IMR-90 (cell line): ENCODE measurements at regions not wholly inside any gene's neighbourhood (a gene's known extent, or its start where the extent isn't known, plus 50 kb on each side); places are given as distances from the start of the nearest gene placed in this dataset.

Experiments
- ATAC-seq: fragments of 200-7000 bp; cut with Tn5 transposase; 2 replicates; pipeline ENCODE4 v1.9.1; 2020; ENCODE audit warnings: low read depth, mild to moderate bottlenecking, moderate library complexity
- BruUV-seq: library from RNA; stranded (reverse); fragments of 400-500 nt; replicated peaks from 2 replicates; lab custom pipeline; 2021; lab: Mats Ljungman, UMichigan
- CTCF ChIA-PET: fragments of 300-600 bp; formaldehyde crosslinking; extraction: SDS; loops from one replicate; lab custom pipeline; 2021; ENCODE audit warnings: antibody characterized with exemption; lab: Yijun Ruan, JAX
- POLR2A ChIA-PET: fragments of 300-600 bp; sonication (Branson Sonifier 250); formaldehyde crosslinking; loops from one replicate; lab custom pipeline; 2022; ENCODE audit warnings: antibody characterized with exemption; ENCODE audit not compliant: unreplicated experiment; lab: Charles Lee
- DNase-seq: peaks from one replicate; pipeline ENCODE4 v3.0.0; 2013
- H2AFZ ChIP-seq: replicated peaks from 2 replicates; pipeline ENCODE3; 2013; ENCODE audit warnings: low read length, mild to moderate bottlenecking; ENCODE audit not compliant: poor library complexity
- H2AK5ac ChIP-seq: 2 replicates; pipeline ENCODE4 v1.6.1; 2013; ENCODE audit warnings: low read depth, low read length, inconsistent platforms
- H2AK9ac ChIP-seq: replicated peaks from 2 replicates; pipeline ENCODE3; 2013; ENCODE audit warnings: mild to moderate bottlenecking, low read depth, low read length, moderate library complexity; ENCODE audit not compliant: poor library complexity
- H2BK120ac ChIP-seq: 2 replicates; pipeline ENCODE4 v1.6.1; 2013; ENCODE audit warnings: low read depth, low read length, inconsistent platforms
- H2BK15ac ChIP-seq: 3 replicates; pipeline ENCODE4 v1.6.1; 2013; ENCODE audit warnings: low read depth, low read length, inconsistent platforms
- H2BK20ac ChIP-seq: 2 replicates; pipeline ENCODE4 v1.6.1; 2013; ENCODE audit warnings: low read depth, mild to moderate bottlenecking, inconsistent platforms, low read length, moderate library complexity
- H2BK5ac ChIP-seq: 2 replicates; pipeline ENCODE4 v1.6.1; 2013; ENCODE audit warnings: mild to moderate bottlenecking, low read depth, low read length, inconsistent platforms; ENCODE audit not compliant: poor library complexity, severe bottlenecking
- H3K14ac ChIP-seq: replicated peaks from 2 replicates; pipeline ENCODE4 v1.6.1; 2013; ENCODE audit warnings: low read depth, low read length, inconsistent platforms
- H3K18ac ChIP-seq: 2 replicates; pipeline ENCODE4 v1.6.1; 2013; ENCODE audit warnings: low read depth, low read length, control low read depth
- H3K23ac ChIP-seq: 2 replicates; pipeline ENCODE4 v1.6.1; 2013; ENCODE audit warnings: low read depth, low read length, inconsistent platforms
- H3K27ac ChIP-seq: 2 replicates; pipeline ENCODE4 v1.5.1; 2013; ENCODE audit warnings: mild to moderate bottlenecking, control low read depth, low read length; ENCODE audit not compliant: insufficient read depth
- H3K27me3 ChIP-seq: 2 replicates; pipeline ENCODE4 v1.6.1; 2013; ENCODE audit warnings: low read length; ENCODE audit not compliant: control insufficient read depth, insufficient read depth
- H3K36me3 ChIP-seq: 2 replicates; pipeline ENCODE4 v1.6.1; 2013; ENCODE audit warnings: low read length, mixed read lengths; ENCODE audit not compliant: control insufficient read depth, insufficient read depth
- H3K4ac ChIP-seq: 2 replicates; pipeline ENCODE4 v1.6.1; 2013; ENCODE audit warnings: low read depth, low read length, inconsistent platforms
- H3K4me1 ChIP-seq: 2 replicates; pipeline ENCODE4 v1.6.1; 2013; ENCODE audit warnings: low read length, mixed read lengths; ENCODE audit not compliant: control insufficient read depth, insufficient read depth
- H3K4me2 ChIP-seq: 2 replicates; pipeline ENCODE4 v1.6.1; 2013; ENCODE audit warnings: low read depth, mild to moderate bottlenecking, control low read depth, low read length, moderate library complexity
- H3K4me3 ChIP-seq: 2 replicates; pipeline ENCODE4 v1.5.1; 2013; ENCODE audit warnings: low read depth, mild to moderate bottlenecking, control low read depth, low read length, moderate library complexity; ENCODE audit not compliant: insufficient read depth
- H3K56ac ChIP-seq: 2 replicates; pipeline ENCODE4 v1.6.1; 2013; ENCODE audit warnings: low read length, inconsistent platforms; ENCODE audit not compliant: insufficient read depth; ENCODE audit errors: extremely low read depth
- H3K79me1 ChIP-seq, 2 experiments: 2 replicates each; pipeline ENCODE4 v1.6.1; 2013; ENCODE audit warnings: low read length in 2 of 2, inconsistent platforms in 1 of 2, low read depth in 1 of 2
- H3K9ac ChIP-seq: 2 replicates; pipeline ENCODE4 v1.6.1; 2013; ENCODE audit warnings: low read depth, low read length, control low read depth
- H3K9me1 ChIP-seq: 2 replicates; pipeline ENCODE4 v1.6.1; 2013; ENCODE audit warnings: low read length, inconsistent platforms; ENCODE audit not compliant: insufficient read depth
- H3K9me3 ChIP-seq: 2 replicates; pipeline ENCODE4 v1.6.1; 2013; ENCODE audit warnings: low read length; ENCODE audit not compliant: control insufficient read depth, insufficient read depth
- H4K20me1 ChIP-seq: 2 replicates; pipeline ENCODE4 v1.6.1; 2013; ENCODE audit warnings: low read length, inconsistent platforms; ENCODE audit not compliant: insufficient read depth
- H4K5ac ChIP-seq: 2 replicates; pipeline ENCODE4 v1.6.1; 2013; ENCODE audit warnings: mild to moderate bottlenecking, low read depth, low read length, control low read depth
- H4K8ac ChIP-seq, 2 experiments: 2 replicates each; pipeline ENCODE4 v1.6.1; 2013; ENCODE audit warnings: low read depth in 2 of 2, low read length in 2 of 2, control low read depth in 1 of 2, inconsistent platforms in 1 of 2
- H4K91ac ChIP-seq: 2 replicates; pipeline ENCODE4 v1.6.1; 2013; ENCODE audit warnings: low read depth, low read length, inconsistent platforms; ENCODE audit not compliant: insufficient read depth
- MAZ ChIP-seq: IDR thresholded peaks from 2 replicates; pipeline ENCODE4 v1.6.1; 2012; ENCODE audit warnings: low read depth, mild to moderate bottlenecking, low read length, improper control_type of control experiment, moderate library complexity, borderline replicate concordance
- WGBS, 2 experiments: methylation state at CpG; one replicate each; pipeline versions ENCODE4 v1.1.5 to v1.1.7; 2013; ENCODE audit warnings: missing lambda C conversion rate in 2 of 2; ENCODE audit not compliant: insufficient read length in 1 of 2; ENCODE audit errors: extremely low coverage in 2 of 2; 5-methylcytosine and 5-hydroxymethylcytosine counted together
- dilution Hi-C: fragments of 300-500 bp; cut with HindIII; formaldehyde crosslinking; loops from one replicate; pipeline ENCODE4 v1.14.3; 2018; ENCODE audit warnings: low sequenced_read_pairs; ENCODE audit not compliant: unreplicated experiment
- in situ Hi-C: fragments of 300-500 bp; cut with MboI; formaldehyde crosslinking; loops from 3 replicates; pipeline ENCODE4 v1.14.3; 2019; ENCODE audit warnings: low sequenced_read_pairs, inconsistent platforms, mixed read lengths
- intact Hi-C: fragments of 100-400 bp; cut with micrococcal nuclease; formaldehyde crosslinking; loops from 2 replicates; pipeline ENCODE4 v1.10.0; 2022

- no peaks in the 10 kb centered on the region for H3K9me1 ChIP-seq
- H2AK9ac ChIP-seq, result no peak overlapping the region
- H3K4me3 ChIP-seq, result no peak overlapping the region
- no peak overlapping the region for H3K56ac ChIP-seq
- H2AFZ ChIP-seq, result no peak overlapping the region
- no peaks in the 10 kb centered on the region for H3K36me3 ChIP-seq
- H4K5ac ChIP-seq, result no peak overlapping the region
- no peak overlapping the region for H4K91ac ChIP-seq
- no peak overlapping the region for H3K4ac ChIP-seq
- no peaks in the 10 kb centered on the region for H3K27me3 ChIP-seq
- no peaks in the 10 kb centered on the region for H4K20me1 ChIP-seq
- no peak for TF ChIP-seq MAZ
- WGBS, 2 experiments, result no CpG with 5 or more reads among the region's 3 CpGs
- no peak overlapping the region for H2BK5ac ChIP-seq
- no peak overlapping the region for H2BK15ac ChIP-seq
- no peak overlapping the region for H2AK5ac ChIP-seq
- no peak overlapping the region for H4K8ac ChIP-seq
- no peak for DNase-seq
- in situ Hi-C loops, result no loop called here
- BruUV-seq, result no TSS peak
- POLR2A ChIA-PET, result no interaction called here
- no peak overlapping the region for H3K23ac ChIP-seq
- no peak for ATAC-seq
- H3K4me2 ChIP-seq, result no peak overlapping the region
- no peak overlapping the region for H3K9ac ChIP-seq
- dilution Hi-C loops, result no loop called here
- H2BK120ac ChIP-seq, result no peak overlapping the region
- intact Hi-C loops, result no loop called here
- no peak overlapping the region for H3K18ac ChIP-seq
- H3K14ac ChIP-seq, result no peak overlapping the region
- no peaks in the 10 kb centered on the region for H3K79me1 ChIP-seq
- H3K9me3 ChIP-seq, result no peaks in the 10 kb centered on the region; the same call in 1 of the 2 replicates
- no peak overlapping the region for H3K27ac ChIP-seq
- H2BK20ac ChIP-seq, result no peak overlapping the region
- no peaks in the 10 kb centered on the region for H3K4me1 ChIP-seq
- CTCF ChIA-PET, result interaction anchor here (0.8 kb wide), 1 partner anchor 14 kb away, joined by 3 read pairs; no protein-coding TSS in a partner anchor
Measured at GRCh38 chr6:139905404-139906052, 531.1 kb upstream of the CITED2 start.
